NCI-H2107 treated with DMSO at 0.1 percent for 48 hours (cell line): ENCODE measurements at regions not wholly inside any gene's neighbourhood (a gene's known extent, or its start where the extent isn't known, plus 50 kb on each side); places are given as distances from the start of the nearest gene placed in this dataset.
"Not testable (repeated sequence)": the region's sequence is repeated elsewhere in the genome, so short reads cannot be mapped to it uniquely, and the experiment has no call there.

Experiments
- DNase-seq: peaks from one replicate; lab custom pipeline; 2025; ENCODE audit not compliant: unreplicated experiment; lab: John Stamatoyannopoulos, UW

DNA sequence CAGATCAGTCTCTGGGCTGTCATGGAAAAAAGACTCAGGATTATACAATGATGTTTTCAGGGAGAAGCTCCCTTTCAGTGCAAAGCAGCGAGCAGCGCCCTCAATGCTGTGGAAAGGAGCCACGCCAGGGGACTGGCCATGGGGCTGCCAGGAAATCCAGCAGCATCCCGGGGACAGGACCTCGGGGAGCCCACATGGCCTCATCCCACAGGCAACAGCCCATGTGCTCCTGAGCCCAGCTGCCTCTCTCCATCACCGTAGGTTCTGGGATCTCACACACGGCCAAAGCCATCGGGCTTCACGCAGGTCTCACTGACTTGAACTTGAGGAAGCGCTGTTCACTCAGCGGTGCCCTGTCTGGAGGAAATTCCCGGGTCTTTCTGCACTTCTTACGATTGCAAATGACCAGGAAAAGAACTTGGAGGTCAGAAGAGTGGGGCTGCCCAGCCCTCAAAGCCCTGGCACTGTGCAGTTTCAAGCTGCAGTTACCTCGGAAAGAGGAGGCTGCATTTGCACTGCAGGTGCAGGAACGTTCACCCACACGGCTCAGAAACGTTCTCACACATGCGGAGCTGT is 125.9 kb upstream of the THBS2 start:
- no peak for DNase-seq

DNA sequence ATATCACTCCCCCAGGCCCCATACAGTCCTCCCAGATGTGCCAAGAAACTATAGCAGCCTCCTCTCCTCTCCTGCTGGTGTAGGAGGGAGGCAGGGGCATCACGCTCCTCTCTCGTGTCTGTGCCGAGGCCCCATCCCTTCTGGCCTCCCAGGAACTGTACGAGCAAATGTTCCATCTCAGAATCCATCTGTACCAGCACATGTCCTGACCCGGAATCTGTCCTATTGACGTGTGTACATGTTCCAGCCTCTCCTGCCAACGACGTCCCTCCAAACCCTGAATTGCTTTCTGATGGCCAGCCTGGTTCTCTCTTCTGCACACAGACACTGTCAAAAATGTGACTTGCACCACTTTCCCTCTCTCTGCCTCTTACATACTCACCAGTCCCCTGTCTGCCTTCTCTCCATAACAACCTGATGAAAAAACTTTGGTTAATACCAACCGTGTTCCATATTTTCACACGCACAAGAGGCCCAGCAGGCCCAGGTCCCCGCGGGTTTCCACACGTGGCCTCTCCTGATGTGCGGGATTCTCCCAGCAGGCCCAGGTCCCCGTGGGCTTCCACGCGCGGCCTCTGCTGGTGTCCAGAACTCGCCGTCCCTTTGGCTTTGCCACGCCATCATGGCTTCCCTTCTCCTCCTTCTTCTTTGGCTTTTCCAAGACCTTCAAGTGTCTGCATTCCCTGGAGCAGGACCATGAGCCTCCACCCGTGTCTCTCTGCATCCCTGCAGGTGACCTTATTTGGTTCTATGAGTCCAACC is 125.2 kb upstream of the THBS2 start:
- DNase-seq, result no peak

DNA sequence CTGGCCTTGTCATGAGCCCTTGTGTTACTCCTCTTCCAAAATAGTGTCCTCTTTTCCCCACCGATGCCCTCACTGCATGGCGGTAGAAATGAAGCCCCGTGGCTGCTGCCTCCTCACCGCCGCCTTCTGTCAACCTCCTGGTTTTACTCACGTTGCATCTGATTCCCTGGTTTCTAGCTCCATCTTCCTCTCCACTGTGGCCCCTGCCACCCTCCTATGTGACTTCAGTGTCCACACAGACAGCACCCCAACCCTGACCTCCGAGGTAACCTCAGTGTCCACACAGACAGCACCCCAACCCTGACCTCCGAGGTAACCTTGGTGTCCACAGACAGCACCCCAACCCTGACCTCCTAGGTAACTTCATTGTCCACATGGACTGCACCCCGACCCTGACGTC is 122.8 kb upstream of the THBS2 start:
- no peak for DNase-seq

DNA sequence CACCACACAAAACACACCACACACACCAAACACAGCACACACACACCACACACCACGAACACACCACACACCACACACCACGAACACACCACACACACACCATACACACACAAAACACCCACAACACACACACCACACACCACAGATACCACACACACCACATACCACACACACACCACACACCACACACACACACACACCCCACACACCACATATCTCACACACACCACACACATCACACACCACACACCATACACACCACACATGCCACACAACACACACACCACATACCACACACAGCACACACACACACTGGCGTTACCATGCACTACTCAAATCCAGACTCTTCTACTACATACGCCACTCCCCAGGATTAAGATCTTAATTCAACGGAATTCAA is 118.9 kb upstream of the THBS2 start:
- no peak for DNase-seq

DNA sequence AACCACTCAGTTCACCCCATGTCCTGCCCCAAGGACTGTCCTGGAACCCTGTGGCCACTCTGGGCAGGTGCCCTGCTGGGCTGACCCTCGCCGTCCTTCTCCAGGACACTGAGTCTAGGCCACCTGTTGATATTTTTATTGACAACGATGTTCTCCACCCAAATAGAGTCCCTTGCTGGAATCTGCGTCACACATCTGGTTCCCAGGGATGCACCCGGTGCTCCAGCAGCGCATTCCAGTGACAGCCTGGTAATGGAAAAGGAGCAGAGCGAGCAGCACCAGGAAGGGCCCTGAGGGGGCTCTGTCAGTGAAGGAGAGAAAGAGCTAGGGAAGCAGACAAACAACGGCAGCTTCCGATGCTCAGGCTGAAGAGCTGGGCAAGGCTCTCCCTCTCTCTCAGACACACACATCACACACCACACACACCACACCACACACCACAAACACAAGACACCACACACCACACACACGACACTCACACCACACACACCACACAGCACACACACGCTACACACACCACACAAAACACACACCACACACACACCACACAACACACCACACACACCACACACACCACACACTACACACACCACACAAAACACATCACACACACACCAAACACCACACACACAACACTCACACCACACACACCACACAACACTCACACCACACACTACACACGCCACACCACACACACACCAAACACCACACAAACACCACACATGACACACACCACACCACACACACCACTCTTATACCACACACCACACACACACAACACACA is 117.9 kb upstream of the THBS2 start:
- DNase-seq, result no peak

DNA sequence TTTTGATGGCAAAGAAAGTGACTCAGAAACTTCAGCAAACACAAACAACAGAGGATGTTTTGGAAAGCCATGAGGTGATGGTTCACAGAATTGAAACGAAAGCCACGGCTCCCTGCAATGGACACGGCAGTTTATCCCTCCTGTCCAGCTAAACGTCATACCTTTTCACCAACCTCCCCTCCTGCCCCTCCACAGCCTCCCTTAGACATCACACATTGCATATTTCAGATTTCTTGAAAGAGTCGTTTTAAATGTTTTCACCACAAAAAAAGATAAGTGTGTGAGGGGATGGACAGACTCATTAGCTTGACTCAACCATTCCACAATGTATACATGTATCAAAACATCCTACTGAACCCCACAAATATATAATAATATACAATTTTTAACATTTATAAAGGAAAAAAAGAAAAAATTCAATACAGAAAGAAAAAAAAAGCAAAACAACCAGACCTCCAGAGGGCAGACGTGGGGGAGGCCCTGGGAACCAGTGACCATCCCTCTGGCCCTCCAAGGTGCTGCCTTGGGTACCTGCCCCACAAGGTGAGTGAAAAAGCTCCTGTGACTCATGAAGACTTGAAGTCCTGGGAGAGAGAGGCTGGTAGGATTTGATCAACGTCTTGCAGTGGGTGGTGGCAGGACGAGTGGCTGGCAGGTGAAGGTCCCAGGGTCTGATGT is 117.2 kb upstream of the THBS2 start:
- DNase-seq, result no peak

DNA sequence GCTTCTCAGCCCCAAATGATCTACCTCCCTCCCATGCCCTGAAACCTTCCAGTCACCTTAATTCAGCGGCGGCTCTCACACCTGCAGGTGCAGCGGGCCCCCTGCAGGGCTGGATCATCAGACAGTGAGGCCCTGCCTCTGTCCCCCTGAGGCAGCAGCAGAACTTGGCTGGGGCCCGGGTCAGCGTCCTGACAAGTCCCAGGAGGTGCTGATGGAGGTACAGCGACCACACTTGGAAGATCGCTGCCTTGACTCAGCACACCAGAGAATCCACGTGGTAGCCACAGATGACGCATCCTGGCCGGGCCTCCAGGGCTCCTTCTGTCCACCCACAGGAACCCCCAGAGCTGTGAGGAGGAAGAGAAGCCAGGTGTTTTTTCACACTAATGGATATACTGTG is 116.4 kb upstream of the THBS2 start:
- peak; percentile 14 for DNase-seq

DNA sequence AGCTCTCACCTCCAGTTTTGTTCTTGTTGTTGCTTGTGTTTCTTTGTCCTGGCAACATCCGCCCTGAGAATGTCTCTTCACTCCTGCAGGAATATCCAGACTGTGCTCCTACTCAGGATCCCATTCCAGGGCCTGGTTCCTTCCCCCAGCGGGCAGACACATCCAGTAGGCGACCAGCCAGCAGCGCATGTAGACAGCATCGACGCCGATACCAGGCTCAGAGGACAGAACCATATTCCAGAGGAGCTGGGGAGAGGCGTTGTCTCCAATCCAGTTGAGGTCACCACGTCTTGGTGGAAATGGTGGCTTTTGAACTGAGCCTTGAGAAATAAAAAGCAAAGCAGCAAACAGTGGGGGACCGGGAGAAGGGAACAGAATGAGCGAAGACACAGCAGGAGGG is 114.6 kb upstream of the THBS2 start:
- no peak for DNase-seq

DNA sequence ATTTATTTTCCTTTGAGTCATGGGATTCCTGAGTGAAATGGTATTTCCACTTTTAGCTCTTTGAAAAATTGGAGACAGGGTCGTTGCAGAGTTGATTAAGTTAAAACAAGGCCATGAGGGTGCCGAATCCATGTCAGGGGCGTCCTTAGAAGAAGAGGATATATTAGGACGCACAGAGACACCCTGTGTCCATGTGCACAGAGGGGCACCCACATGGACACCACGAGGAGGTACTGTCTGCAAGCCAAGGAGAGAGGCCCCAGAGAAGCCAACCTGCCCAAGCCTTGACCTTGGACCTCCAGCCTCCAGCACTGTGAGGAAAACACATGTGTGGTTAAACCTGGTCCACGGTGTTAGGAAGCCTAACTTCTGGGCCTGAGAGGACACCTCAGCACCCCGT is 113.9 kb upstream of the THBS2 start:
- no peak for DNase-seq

DNA sequence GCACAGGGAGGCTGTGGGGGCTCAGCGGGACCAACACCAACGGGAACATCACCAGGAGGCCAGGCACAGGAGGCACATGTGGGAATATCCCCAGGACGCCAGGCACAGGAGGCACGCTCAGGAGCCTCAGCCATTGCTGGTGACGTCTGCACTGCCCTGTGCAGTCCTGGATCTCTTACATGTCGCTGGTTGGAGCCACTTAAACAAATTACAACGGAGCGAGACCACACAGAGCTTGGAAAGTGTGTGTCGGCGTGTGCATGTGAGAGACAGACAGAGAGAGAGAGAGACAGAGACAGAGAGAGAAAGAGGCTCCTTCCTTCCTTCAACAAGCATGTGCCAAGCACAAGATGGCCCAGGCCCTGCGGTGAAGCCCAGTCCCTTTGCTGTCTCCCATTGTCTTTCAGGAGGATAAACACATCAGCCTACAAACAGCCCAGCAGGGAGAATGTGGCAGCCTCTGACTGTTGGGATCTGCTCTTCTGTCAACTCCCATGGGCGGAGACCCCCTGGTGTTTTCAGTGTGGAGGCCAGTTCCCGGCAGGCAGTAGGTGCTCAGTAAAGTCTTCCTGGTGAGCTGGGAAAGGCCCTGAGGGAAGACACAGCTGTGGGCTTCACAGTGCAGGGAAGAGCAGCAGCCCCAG is 112.7 kb upstream of the THBS2 start:
- no peak for DNase-seq

DNA sequence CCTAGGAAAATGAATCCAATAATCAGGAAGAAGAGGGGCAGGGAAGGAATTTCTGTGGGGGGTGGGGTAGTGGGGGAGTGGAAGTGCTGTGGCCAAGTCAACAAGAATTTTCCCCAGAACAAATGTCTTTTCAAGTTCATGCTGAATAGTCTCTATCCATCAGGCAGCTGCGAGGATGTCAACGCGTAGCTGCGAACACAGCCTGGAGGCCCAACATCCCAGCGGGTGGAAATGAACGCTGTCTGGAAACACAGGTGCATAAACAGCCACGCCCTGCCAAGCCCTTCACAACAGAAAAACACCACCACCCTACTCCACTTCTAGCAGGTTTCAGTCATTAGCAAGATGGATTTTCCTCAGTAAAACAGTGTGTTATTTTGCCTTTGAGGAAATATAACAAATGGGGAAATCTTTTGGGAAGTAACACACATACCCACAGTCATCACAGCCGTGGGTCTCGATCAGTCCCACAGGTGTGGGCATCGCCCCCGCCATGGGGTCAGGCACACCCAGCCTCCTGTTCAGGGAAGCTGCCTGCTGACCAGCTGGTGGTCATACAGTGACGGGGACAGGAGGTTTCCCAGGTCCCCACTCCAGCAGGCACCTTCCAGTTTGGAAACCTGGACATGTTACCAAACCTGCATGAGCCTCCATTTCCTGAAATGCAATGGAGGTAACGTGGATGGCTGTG is 112.1 kb upstream of the THBS2 start:
- DNase-seq, result peak; percentile 3

DNA sequence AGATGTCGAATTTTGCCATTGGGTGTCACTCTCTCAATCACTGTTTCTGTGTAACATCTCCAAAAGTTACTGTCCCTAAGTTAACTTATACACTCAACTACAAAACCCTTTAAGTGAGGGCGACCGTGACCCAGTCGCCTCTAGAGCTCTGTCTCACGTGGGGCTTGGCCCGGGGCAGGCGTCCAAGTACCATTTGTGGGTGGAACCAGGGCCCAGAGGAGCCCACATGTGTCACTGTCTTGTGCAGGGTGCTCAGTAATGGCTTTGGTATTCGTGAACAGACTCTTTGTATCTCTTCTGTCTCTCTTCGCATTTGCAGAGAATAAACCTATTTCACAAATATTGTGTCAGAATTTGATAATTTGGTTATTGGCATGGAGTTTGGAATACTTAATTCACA is 109.9 kb upstream of the THBS2 start:
- no peak for DNase-seq

DNA sequence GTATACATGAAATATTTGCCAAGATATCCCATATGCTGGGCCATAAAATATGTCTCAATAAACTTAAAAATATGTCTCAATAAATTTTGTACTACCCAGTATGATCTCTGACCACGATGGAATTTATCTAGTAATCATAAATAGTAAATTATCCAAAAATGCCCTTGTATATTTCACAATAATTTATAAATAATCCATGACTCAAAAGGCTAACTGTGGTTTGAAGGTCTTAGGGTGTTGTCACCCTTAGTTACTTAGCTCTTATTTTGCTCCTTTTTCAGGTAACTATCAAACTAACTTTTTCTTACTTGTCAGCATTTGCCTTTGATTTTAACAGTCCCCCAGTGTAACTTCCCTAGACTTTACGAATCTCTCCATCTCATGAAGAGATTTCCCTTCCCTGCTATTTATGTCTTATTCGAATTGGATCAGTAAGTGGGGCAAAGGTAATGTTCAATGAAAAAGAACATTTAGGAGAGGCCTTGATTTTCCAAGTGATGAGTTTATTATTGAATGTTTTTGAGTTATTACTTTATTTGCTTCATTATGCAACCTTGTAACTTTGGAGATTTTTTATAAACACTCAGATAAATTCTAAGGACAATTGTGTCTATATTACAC is 109.0 kb upstream of the THBS2 start:
- DNase-seq, result no peak

DNA sequence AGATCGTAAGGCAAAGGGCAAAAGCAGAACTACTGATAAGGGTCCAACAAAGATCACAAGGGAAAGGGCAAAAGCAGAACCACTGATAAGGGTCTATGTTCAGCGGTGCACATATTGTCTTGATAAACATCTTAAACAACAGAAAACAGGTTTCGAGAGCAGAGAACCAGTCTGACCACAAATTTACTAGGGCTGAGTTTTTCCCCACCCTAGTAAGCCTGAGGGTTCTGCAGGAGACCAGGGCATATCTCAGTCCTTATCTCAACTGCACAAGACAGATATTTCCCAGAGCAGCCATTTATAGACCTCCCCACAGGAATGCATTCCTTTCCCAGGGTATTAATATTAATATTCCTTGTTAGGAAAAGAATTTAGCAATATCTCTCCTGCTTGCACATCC is 101.4 kb upstream of the THBS2 start:
- DNase-seq, result not testable (repeated sequence)

DNA sequence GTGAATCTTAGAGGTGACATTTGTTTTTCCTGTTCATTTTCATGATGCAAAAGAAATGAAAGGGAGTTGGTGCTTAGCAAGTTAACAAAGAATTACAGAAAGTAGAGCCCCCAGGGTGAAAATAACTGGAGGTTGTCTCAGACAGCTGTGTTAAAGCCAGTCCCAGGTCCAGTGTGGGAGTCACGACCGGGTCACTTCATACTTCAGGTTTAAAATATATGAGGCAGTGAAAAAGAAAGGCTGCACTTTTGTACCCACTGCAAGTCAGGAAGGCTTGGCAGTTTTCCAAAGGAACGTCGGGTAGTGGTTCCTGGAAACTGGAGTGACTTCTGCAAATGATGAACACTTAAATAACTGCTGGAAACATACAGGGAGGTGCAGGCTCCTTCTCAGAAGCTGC is 91.5 kb upstream of the THBS2 start:
- no peak for DNase-seq

DNA sequence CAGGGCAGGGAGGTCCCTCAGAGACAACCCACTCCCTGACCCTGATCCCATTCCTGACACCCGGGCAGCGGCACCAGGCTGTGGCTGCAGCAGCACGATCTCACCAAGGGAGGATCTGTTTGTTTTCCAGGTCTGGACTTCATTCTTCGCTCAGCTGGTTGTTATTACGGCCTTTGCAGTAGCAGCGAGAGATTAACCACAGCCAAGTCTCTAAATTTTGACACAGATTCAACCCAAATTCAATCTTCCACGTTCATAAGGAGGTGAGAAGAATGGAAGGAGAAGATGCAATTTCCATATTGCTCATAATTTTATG is 91.1 kb upstream of the THBS2 start:
- DNase-seq, result no peak

DNA sequence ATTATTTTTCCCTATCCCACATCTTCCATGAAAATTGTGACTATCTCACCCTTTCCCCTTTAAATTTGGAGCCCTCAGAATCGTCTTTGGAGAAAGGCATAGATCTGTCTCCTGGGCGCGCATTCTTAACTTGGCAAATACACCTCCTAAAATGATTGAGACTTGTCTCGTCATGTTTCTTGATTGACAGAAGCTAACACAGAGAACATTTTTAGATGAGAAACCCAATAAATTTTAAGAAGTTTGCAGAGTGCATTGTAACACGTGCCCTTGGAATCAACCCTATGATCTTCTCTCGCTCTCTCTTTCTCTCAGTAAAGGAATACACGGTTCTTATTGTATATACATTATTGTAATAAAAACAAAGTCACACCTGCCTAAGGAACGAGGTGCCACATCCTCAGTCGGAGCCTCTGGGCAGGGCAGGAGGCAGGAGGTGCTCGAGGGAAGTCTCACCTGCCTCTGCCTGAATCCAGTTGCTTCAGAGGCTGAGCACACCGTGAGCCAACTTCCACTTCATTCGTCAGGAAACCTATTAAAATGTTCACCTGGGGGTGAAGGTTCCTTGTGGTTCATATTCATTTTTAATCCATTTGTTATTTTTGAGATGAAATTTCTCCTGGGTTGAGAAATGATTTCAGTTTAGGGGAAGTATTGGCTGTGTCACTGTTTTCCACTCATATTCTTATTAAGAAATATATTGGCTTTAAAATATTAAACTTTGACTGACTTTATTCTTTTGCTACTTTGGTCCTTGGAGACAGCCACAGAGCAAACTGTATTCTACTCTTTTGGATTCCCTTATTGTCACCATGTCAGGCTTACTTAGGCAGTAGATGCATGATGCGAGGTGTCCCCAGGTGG is 90.5 kb upstream of the THBS2 start:
- no peak for DNase-seq

DNA sequence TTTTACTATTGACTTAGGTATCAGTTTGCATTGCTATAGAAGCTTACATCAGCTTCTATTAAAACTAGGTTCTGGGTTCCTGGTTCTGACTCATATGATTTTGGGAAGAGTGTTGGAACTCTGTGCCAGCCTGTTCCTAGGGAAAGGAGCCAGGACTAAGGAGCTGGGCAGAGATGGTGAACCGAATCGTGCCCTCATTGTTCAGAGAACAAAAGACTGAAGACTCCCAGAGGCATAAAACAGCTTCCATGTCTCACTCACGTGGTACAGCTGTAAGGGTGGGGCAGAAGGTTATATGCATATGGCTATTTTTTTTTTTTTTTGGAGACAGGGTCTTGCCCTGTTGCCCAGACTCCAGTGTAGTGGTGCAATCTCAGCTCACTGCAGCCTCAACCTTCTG is 89.1 kb upstream of the THBS2 start:
- DNase-seq, result no peak

DNA sequence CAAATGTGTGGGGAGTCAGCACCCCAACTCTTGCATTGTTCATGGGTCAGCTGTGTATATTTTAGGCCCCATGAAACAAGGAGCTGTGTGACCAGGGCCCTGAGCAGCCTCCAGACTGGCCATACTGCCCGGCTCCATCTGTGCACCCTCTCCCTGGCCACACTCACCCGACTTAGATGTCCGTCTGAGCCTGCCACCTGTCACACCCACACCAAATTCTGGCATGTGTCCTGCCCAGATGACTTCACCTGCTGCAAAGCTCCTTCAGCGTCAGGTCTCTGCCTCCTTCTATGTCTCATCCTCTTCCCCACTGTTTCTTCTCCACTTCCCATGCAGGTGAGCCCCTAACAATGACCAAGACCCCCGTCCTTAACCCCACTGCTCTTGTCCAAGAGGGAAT is 88.1 kb upstream of the THBS2 start:
- no peak for DNase-seq
